MG63 (cell line): ENCODE measurements at regions not wholly inside any gene's neighbourhood (a gene's known extent, or its start where the extent isn't known, plus 50 kb on each side); places are given as distances from the start of the nearest gene placed in this dataset.

Experiments used
- DNase-seq: peaks from one replicate; pipeline ENCODE4 v3.0.0-alpha.2; 2020
- H3K27me3 ChIP-seq: fragments of 250-450 bp; sonication (Bioruptor Pico); 2 replicates; pipeline ENCODE4 v1.5.1; 2020; ENCODE audit warnings: mild to moderate bottlenecking, moderate library complexity
- H3K36me3 ChIP-seq: fragments of 250-450 bp; sonication (Bioruptor Pico); 2 replicates; pipeline ENCODE4 v1.5.1; 2020; ENCODE audit warnings: mild to moderate bottlenecking, moderate library complexity
- H3K4me3 ChIP-seq: fragments of 250-450 bp; sonication (Bioruptor Pico); 2 replicates; pipeline ENCODE4 v1.5.1; 2020; ENCODE audit warnings: mild to moderate bottlenecking, moderate library complexity
- H3K9me3 ChIP-seq: fragments of 250-450 bp; sonication (Bioruptor Pico); 2 replicates; pipeline ENCODE4 v1.5.1; 2020; ENCODE audit warnings: mild to moderate bottlenecking, moderate library complexity

- Histone ChIP-seq H3K9me3 (no peaks in the 10 kb centered on the region), H3K36me3 (no peaks in the 10 kb centered on the region; the same call in 1 of the 2 replicates), H3K4me3 (no peak overlapping the region), H3K27me3 (no peaks in the 10 kb centered on the region)
- no peak for DNase-seq
These were observed 117.8 kb downstream of the UCHL1 start for GRCh38 chr4:41374490-41374889.

DNA sequence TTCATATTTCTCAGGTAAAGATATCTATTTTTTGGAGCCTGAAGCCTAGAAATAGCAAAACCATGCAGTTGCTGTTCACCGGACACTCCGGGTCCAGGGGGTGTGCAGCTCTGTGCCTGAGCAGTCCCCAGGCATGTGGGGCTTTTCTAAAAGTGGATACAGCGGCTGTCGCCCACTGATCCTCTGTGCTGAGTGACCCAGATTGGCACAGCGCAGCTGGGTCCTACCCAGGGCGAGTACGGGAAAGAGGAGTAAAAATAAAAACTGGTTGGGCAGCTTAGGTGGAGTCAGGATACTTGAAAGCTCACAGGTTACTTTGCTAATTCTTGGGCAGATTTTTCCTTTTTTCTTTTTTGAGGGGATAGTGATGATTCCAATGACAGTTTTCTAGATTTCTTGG lies 118.8 kb downstream of the UCHL1 start:
- no peak overlapping the region for H3K4me3 ChIP-seq
- no peaks in the 10 kb centered on the region; the same call in 1 of the 2 replicates for H3K36me3 ChIP-seq
- H3K9me3 ChIP-seq: no peaks in the 10 kb centered on the region
- H3K27me3 ChIP-seq: no peaks in the 10 kb centered on the region
- DNase-seq: no peak

DNA sequence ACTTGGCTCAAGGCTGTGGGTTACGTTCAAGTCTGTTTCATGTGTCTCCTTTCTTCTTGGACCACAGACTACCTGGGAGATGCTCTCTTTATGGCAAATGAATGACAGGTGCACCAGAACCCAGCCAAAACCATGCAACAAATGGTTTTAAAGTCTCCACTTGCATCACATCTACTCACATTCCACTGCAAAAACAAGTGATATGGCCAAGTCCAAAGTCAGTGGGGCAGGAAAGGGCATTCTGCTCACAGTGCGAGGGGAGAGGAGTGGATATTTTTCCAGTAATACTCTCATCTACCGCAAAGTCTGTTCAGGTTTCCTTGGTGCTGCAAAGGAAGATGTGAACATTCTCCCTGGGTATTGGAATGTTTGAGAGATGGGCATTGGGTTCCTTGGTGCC lies 120.5 kb downstream of the UCHL1 start:
- Histone ChIP-seq H3K9me3 (no peaks in the 10 kb centered on the region), H3K4me3 (no peak overlapping the region), H3K36me3 (no peaks in the 10 kb centered on the region; the same call in 1 of the 2 replicates), H3K27me3 (no peaks in the 10 kb centered on the region)
- no peak for DNase-seq

- Histone ChIP-seq H3K4me3 (no peak overlapping the region), H3K36me3 (no peaks in the 10 kb centered on the region), H3K27me3 (no peaks in the 10 kb centered on the region), H3K9me3 (no peaks in the 10 kb centered on the region)
- no peak for DNase-seq
These were observed 122.5 kb downstream of the UCHL1 start for GRCh38 chr4:41379230-41379629.

DNA sequence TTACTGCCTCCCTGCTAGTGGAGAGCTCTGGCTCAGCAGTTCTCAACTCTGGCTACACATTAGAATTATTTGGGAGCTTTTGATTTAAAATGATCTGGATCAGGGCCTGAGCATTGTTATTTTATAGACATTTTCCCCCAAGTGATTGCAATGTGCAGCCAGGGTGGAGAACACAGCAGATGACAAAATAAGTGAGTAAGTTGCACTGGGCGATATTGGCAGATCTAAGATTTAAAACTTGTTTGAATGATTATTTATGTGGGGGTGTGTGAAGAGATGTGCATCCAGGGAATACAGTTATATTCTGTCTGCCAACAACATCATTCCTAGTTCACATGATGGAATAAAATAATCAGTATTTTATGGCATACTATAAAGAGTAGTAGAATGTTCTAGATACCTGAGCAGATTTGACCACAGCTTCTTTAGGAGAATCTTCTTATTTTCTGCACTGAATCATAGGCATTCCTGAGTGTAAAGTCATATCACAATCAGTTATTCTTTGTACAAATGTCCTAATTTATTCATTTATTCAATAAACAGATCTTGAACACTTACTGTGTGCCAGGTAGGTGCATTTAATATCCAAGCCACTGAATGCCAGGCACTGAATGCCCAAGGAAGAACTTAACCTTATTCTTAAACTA lies 123.9 kb downstream of the UCHL1 start:
- no peak for DNase-seq
- Histone ChIP-seq H3K36me3 (no peaks in the 10 kb centered on the region), H3K9me3 (no peaks in the 10 kb centered on the region), H3K27me3 (no peaks in the 10 kb centered on the region), H3K4me3 (no peak overlapping the region)

DNA sequence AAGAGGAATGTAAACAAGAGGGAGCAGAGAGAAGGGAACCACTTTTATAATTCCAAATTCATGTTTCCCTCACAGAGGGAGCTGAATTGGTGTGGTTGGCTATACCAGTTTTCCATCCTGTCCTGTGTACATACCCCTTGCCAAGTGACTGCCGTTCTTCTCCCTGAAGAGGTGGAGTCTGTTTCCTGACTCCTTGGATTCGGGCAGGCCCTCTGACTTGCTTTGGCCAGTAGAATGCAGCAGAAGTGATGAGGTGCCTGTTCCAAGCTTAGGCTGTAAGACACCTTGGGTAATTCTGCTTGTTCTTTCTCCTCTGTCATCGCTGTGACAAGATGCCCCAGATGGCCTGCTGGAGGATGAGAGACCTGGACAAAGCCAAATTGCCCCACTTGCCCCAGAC lies 124.7 kb downstream of the UCHL1 start:
- DNase-seq: no peak
- no peaks in the 10 kb centered on the region for H3K36me3 ChIP-seq

DNA sequence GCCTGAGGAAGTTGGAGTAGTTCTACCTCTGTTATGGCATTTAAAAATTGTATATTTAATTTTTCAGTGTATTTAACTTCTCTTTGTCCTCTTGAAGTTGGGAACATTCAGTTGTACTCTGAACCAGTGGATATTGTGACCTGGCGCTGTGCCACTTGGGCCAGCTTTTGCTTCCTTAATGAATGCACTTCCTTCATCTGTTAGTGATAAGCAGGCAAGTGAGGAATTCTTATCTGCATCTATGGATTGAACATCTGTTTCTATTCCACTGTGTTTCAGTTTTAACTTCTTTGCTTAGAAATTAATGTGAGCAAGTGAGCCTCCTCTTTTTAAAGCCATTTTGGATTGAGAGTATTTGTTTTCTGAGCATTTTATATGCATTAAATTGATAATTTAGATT lies 128.3 kb downstream of the UCHL1 start:
- Histone ChIP-seq H3K4me3 (no peak overlapping the region), H3K27me3 (no peaks in the 10 kb centered on the region), H3K9me3 (no peaks in the 10 kb centered on the region), H3K36me3 (no peaks in the 10 kb centered on the region)
- DNase-seq: no peak

More for the DNA sequence above, 124.7 kb downstream of the UCHL1 start:
- Histone ChIP-seq H3K9me3 (no peaks in the 10 kb centered on the region), H3K27me3 (no peaks in the 10 kb centered on the region), H3K4me3 (no peak overlapping the region)

- Histone ChIP-seq H3K4me3 (no peak overlapping the region), H3K9me3 (no peaks in the 10 kb centered on the region), H3K36me3 (no peaks in the 10 kb centered on the region), H3K27me3 (no peaks in the 10 kb centered on the region)
- DNase-seq: no peak
These were observed 128.8 kb downstream of the UCHL1 start for GRCh38 chr4:41385481-41385880.

GRCh38 chr4:41388080-41388479 lies 131.4 kb downstream of the UCHL1 start:
- H3K4me3 ChIP-seq: no peak overlapping the region
- DNase-seq: no peak
- no peaks in the 10 kb centered on the region for H3K36me3 ChIP-seq
- H3K27me3 ChIP-seq: no peaks in the 10 kb centered on the region
- H3K9me3 ChIP-seq: no peaks in the 10 kb centered on the region

GRCh38 chr4:41389356-41389755 lies 132.6 kb downstream of the UCHL1 start:
- Histone ChIP-seq H3K9me3 (no peaks in the 10 kb centered on the region), H3K36me3 (no peaks in the 10 kb centered on the region), H3K27me3 (no peaks in the 10 kb centered on the region), H3K4me3 (no peak overlapping the region)
- DNase-seq: no peak

GRCh38 chr4:41390661-41391060 lies 133.9 kb downstream of the UCHL1 start:
- Histone ChIP-seq H3K4me3 (no peak overlapping the region), H3K9me3 (no peaks in the 10 kb centered on the region)

DNA sequence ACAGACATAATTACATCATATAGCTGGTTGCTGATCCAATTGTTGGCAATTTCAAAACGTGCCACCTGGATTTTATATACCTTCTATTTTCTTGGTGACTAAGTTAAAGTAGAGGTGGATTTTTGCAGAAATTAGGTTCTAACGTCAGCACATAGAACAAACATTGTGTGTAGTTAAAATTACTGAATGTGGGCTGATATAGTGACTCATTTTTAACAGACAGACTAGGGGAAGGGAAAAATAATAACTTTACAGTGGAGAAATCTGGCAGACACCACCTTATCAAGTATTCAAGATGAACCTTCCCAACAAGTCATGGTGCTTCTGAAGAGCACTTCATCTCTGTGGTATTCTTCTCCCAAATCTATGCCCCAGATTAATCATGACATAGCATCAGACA lies 134.5 kb downstream of the UCHL1 start:
- no peaks in the 10 kb centered on the region for H3K36me3 ChIP-seq
- H3K4me3 ChIP-seq: no peak overlapping the region
- no peaks in the 10 kb centered on the region for H3K27me3 ChIP-seq
- no peak for DNase-seq
- no peaks in the 10 kb centered on the region for H3K9me3 ChIP-seq

More at GRCh38 chr4:41390661-41391060, 133.9 kb downstream of the UCHL1 start:
- no peaks in the 10 kb centered on the region for H3K36me3 ChIP-seq
- H3K27me3 ChIP-seq: no peaks in the 10 kb centered on the region
- DNase-seq: no peak

- no peak for DNase-seq
- no peaks in the 10 kb centered on the region for H3K9me3 ChIP-seq
- no peaks in the 10 kb centered on the region for H3K27me3 ChIP-seq
- no peaks in the 10 kb centered on the region for H3K36me3 ChIP-seq
- no peak overlapping the region for H3K4me3 ChIP-seq
These were observed 137.8 kb downstream of the UCHL1 start for GRCh38 chr4:41394481-41394894.

- Histone ChIP-seq H3K4me3 (no peak overlapping the region), H3K27me3 (no peaks in the 10 kb centered on the region), H3K36me3 (no peaks in the 10 kb centered on the region), H3K9me3 (no peaks in the 10 kb centered on the region)
- no peak for DNase-seq
These were observed 139.5 kb downstream of the UCHL1 start for GRCh38 chr4:41396214-41396613.

- Histone ChIP-seq H3K4me3 (no peak overlapping the region), H3K27me3 (no peaks in the 10 kb centered on the region), H3K36me3 (no peaks in the 10 kb centered on the region), H3K9me3 (no peaks in the 10 kb centered on the region)
- no peak for DNase-seq
These were observed 140.1 kb downstream of the UCHL1 start for GRCh38 chr4:41396869-41397268.

DNA sequence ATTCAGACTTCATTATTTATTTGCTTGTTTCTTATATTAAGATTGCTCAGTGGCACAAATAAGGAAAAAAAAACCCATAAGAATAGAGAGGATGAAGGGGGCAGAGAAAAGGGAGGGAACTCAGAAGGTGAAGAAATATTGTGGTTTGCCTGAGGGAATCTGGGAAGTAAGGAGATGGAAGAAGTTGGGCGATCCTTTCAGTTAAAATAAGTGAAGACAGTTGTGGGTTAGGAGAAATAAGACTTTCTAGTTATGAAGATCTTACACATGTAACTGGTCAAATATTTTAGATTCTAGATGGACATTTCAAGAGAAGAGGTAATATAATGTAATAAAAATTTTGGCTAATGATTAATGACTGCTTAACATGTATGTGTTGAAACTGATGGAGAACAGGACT lies 138.7 kb upstream of the LIMCH1 start:
- Histone ChIP-seq H3K27me3 (no peaks in the 10 kb centered on the region), H3K4me3 (no peak overlapping the region), H3K36me3 (no peaks in the 10 kb centered on the region), H3K9me3 (no peaks in the 10 kb centered on the region)
- DNase-seq: no peak

- H3K36me3 ChIP-seq: no peaks in the 10 kb centered on the region
- DNase-seq: no peak
- H3K4me3 ChIP-seq: no peak overlapping the region
- no peaks in the 10 kb centered on the region for H3K9me3 ChIP-seq
- no peaks in the 10 kb centered on the region for H3K27me3 ChIP-seq
These were observed 137.7 kb upstream of the LIMCH1 start for GRCh38 chr4:41400296-41400695.

GRCh38 chr4:41405464-41406112 lies 132.4 kb upstream of the LIMCH1 start:
- no peak for DNase-seq
- Histone ChIP-seq H3K4me3 (no peak overlapping the region), H3K9me3 (no peaks in the 10 kb centered on the region), H3K36me3 (no peaks in the 10 kb centered on the region), H3K27me3 (no peaks in the 10 kb centered on the region)
